GM12891 (cell line): ENCODE measurements at regions not wholly inside any gene's neighbourhood (a gene's known extent, or its start where the extent isn't known, plus 50 kb on each side); places are given as distances from the start of the nearest gene placed in this dataset.

Source experiments
- PAX5 ChIP-seq: IDR thresholded peaks from 2 replicates; pipeline ENCODE4 v1.6.1; 2011; ENCODE audit warnings: low read length, moderate library complexity, mild to moderate bottlenecking; ENCODE audit not compliant: insufficient read depth, severe bottlenecking
- POLR2A ChIP-seq: IDR thresholded peaks from 2 replicates; pipeline ENCODE4 v1.6.1; 2011; ENCODE audit warnings: low read depth, low read length, control low read depth
- POLR2AphosphoS5 ChIP-seq: IDR thresholded peaks from 2 replicates; pipeline ENCODE4 v1.6.1; 2011; ENCODE audit warnings: low read depth, low read length, control low read depth
- SPI1 ChIP-seq: IDR thresholded peaks from 2 replicates; pipeline ENCODE4 v1.6.1; 2011; ENCODE audit warnings: low read depth, low read length, control low read depth
- TAF1 ChIP-seq: IDR thresholded peaks from 2 replicates; pipeline ENCODE4 v1.6.1; 2011; ENCODE audit warnings: low read depth, low read length, control low read depth

GRCh38 chr7:12066521-12066920 is 144.6 kb upstream of the TMEM106B start:
- TF ChIP-seq POLR2AphosphoS5, result no peak
- no peak for TF ChIP-seq POLR2A
- TF ChIP-seq TAF1, result no peak
- no peak for TF ChIP-seq SPI1
- TF ChIP-seq PAX5, result no peak
